ENCODE measurements at regions not wholly inside any gene's neighbourhood (a gene's known extent, or its start where the extent isn't known, plus 50 kb on each side); places are given as distances from the start of the nearest gene placed in this dataset.

GRCh38 chrY:17018126-17018525 is 861.9 kb downstream of the CDY2B start:
- TF ChIP-seq CTCF (IDR thresholded peaks at IDR 0.05) (no peak), POLR2AphosphoS5 (IDR thresholded peaks at IDR 0.05) (no peak)
